ENCODE measurements at regions not wholly inside any gene's neighbourhood (a gene's known extent, or its start where the extent isn't known, plus 50 kb on each side); places are given as distances from the start of the nearest gene placed in this dataset.

- H3K4me2 ChIP-seq: no peak overlapping the region
- no peaks in the 10 kb centered on the region for H4K20me1 ChIP-seq (ENCODE audit: insufficient read depth)
- no peaks in the 10 kb centered on the region for H3K79me2 ChIP-seq (ENCODE audit: insufficient read depth)
- no peak overlapping the region for H3K9ac ChIP-seq
- no peak overlapping the region for H3K4me3 ChIP-seq (ENCODE audit: low read depth in 2 of 2, low read length in 1 of 2)
- DNase-seq: no peak
- TF ChIP-seq FOXJ3 (CRISPR knock-in tag; IDR thresholded peaks at IDR 0.05) (no peak), USF1 (IDR thresholded peaks at IDR 0.05; ENCODE audit: borderline replicate concordance, low read depth) (no peak)
- H3K4me1 ChIP-seq (ENCODE audit: control insufficient read depth in 1 of 2, insufficient read depth in 2 of 2, low read depth in 1 of 2, low read length in 1 of 2): no peaks in the 10 kb centered on the region
- no peaks in the 10 kb centered on the region for H3F3A ChIP-seq (replicated peaks; ENCODE audit: insufficient read depth)
- WGBS (ENCODE audit: low lambda C conversion rate): 8% methylated on average over 4 of the region's 4 CpGs
- no peak overlapping the region for H2AFZ ChIP-seq (ENCODE audit: low read depth)
- POLR2A ChIA-PET: no interaction called here
- H3K27me3 ChIP-seq (ENCODE audit: insufficient read depth): no peaks in the 10 kb centered on the region
- no peaks in the 10 kb centered on the region for H3K9me2 ChIP-seq
- no peaks in the 10 kb centered on the region for H3K9me3 ChIP-seq
- H3K36me3 ChIP-seq (replicated peaks in 1 of 2; ENCODE audit: control insufficient read depth in 1 of 2, insufficient read depth in 2 of 2, low read length in 1 of 2): no peaks in the 10 kb centered on the region
- H3K27ac ChIP-seq (ENCODE audit: low read depth in 2 of 2, low read length in 1 of 2): no peak overlapping the region
- CTCF ChIA-PET: no interaction called here
Measured at GRCh38 chr4:12965334-12965733, 518.8 kb downstream of the RAB28 start.

- 13% methylated on average over 1 of the region's 1 CpG for WGBS (ENCODE audit: low lambda C conversion rate)
- no peak overlapping the region for H3K9ac ChIP-seq
- no peaks in the 10 kb centered on the region for H4K20me1 ChIP-seq (ENCODE audit: insufficient read depth)
- H3K4me2 ChIP-seq: no peak overlapping the region
- H3F3A ChIP-seq (replicated peaks; ENCODE audit: insufficient read depth): no peaks in the 10 kb centered on the region
- H3K27me3 ChIP-seq (ENCODE audit: insufficient read depth): no peaks in the 10 kb centered on the region
- no peaks in the 10 kb centered on the region for H3K9me3 ChIP-seq
- H3K27ac ChIP-seq (ENCODE audit: low read depth in 2 of 2, low read length in 1 of 2): no peak overlapping the region
- H2AFZ ChIP-seq (ENCODE audit: low read depth): no peak overlapping the region
- no peak overlapping the region for H3K4me3 ChIP-seq (ENCODE audit: low read depth in 2 of 2, low read length in 1 of 2)
- H3K36me3 ChIP-seq (replicated peaks in 1 of 2; ENCODE audit: control insufficient read depth in 1 of 2, insufficient read depth in 2 of 2, low read length in 1 of 2): no peaks in the 10 kb centered on the region
- DNase-seq: no peak
- H3K4me1 ChIP-seq (ENCODE audit: control insufficient read depth in 1 of 2, insufficient read depth in 2 of 2, low read depth in 1 of 2, low read length in 1 of 2): no peaks in the 10 kb centered on the region
- TF ChIP-seq USF1 (IDR thresholded peaks at IDR 0.05; ENCODE audit: borderline replicate concordance, low read depth) (no peak), GABPA (IDR thresholded peaks at IDR 0.05; ENCODE audit: low read depth) (no peak), MAX (IDR thresholded peaks at IDR 0.05; ENCODE audit: low read depth) (no peak), EP300 (IDR thresholded peaks at IDR 0.05; ENCODE audit: borderline replicate concordance in 1 of 2, low read depth in 1 of 2, low read length in 1 of 2) (no peak), PBX3 (IDR thresholded peaks at IDR 0.05) (no peak), JUND (IDR thresholded peaks at IDR 0.05) (no peak), RFX5 (IDR thresholded peaks at IDR 0.05; ENCODE audit: low read length) (no peak), TEAD4 (IDR thresholded peaks at IDR 0.05; ENCODE audit: borderline replicate concordance, insufficient read depth) (no peak), RCOR1 (IDR thresholded peaks at IDR 0.05; ENCODE audit: low read length) (no peak), YY1 (IDR thresholded peaks at IDR 0.05; ENCODE audit: low read depth) (no peak)
- POLR2A ChIA-PET: no interaction called here
- H3K79me2 ChIP-seq (ENCODE audit: insufficient read depth): no peaks in the 10 kb centered on the region
- no peaks in the 10 kb centered on the region for H3K9me2 ChIP-seq
- CTCF ChIA-PET: no interaction called here
Measured at GRCh38 chr4:12963912-12964311, 520.2 kb downstream of the RAB28 start.
